MM.1S (cell line): ENCODE measurements at regions not wholly inside any gene's neighbourhood (a gene's known extent, or its start where the extent isn't known, plus 50 kb on each side); places are given as distances from the start of the nearest gene placed in this dataset.

Experiments used
- DNase-seq: peaks from one replicate; pipeline ENCODE4 v3.0.0-alpha.2; 2015
- H2AFZ ChIP-seq: fragments of 300-600 bp; sonication (generic); 2 replicates; pipeline ENCODE4 v1.6.0; 2016; ENCODE audit warnings: antibody characterized with exemption, low read length
- H3F3A ChIP-seq: fragments of 300-600 bp; sonication (generic); 2 replicates; pipeline ENCODE4 v1.6.1; 2016; ENCODE audit warnings: mild to moderate bottlenecking, antibody characterized with exemption, low read length, moderate library complexity, mixed read lengths; ENCODE audit not compliant: insufficient read depth
- H3K27ac ChIP-seq: fragments of 300-600 bp; sonication (generic); 2 replicates; pipeline ENCODE4 v1.5.1; 2016; ENCODE audit warnings: mild to moderate bottlenecking, low read length
- H3K27me3 ChIP-seq: fragments of 300-600 bp; sonication (generic); replicated peaks from 2 replicates; pipeline ENCODE4 v1.6.0; 2016; ENCODE audit warnings: low read length; ENCODE audit not compliant: insufficient read depth
- H3K36me3 ChIP-seq: fragments of 300-600 bp; sonication (generic); replicated peaks from 2 replicates; pipeline ENCODE4 v1.6.1; 2016; ENCODE audit warnings: mild to moderate bottlenecking, low read length, mixed read lengths; ENCODE audit not compliant: insufficient read depth
- H3K4me1 ChIP-seq: fragments of 300-600 bp; sonication (generic); 2 replicates; pipeline ENCODE4 v1.6.1; 2016; ENCODE audit warnings: low read length, mixed read lengths
- H3K4me2 ChIP-seq: fragments of 300-600 bp; sonication (generic); 2 replicates; pipeline ENCODE4 v1.6.0; 2016; ENCODE audit warnings: low read depth, low read length
- H3K4me3 ChIP-seq: fragments of 300-600 bp; sonication (generic); 2 replicates; pipeline ENCODE4 v1.5.1; 2016; ENCODE audit warnings: low read length, mixed read lengths
- H3K79me2 ChIP-seq: fragments of 300-600 bp; sonication (generic); 2 replicates; pipeline ENCODE4 v1.6.1; 2016; ENCODE audit warnings: mixed run types, low read length, mixed read lengths
- H3K9ac ChIP-seq: fragments of 300-600 bp; sonication (generic); 2 replicates; pipeline ENCODE4 v1.6.1; 2016; ENCODE audit warnings: low read length, mixed read lengths
- H3K9me2 ChIP-seq: fragments of 300-600 bp; sonication (generic); replicated peaks from 2 replicates; pipeline ENCODE4 v1.6.1; 2016; ENCODE audit warnings: mild to moderate bottlenecking, low read length, mixed read lengths; ENCODE audit not compliant: insufficient read depth
- H3K9me3 ChIP-seq: fragments of 300-600 bp; sonication (generic); replicated peaks from 2 replicates; pipeline ENCODE4 v1.6.1; 2016; ENCODE audit warnings: mild to moderate bottlenecking, low read length, mixed read lengths; ENCODE audit not compliant: insufficient read depth
- H4K20me1 ChIP-seq: fragments of 300-600 bp; sonication (generic); 2 replicates; pipeline ENCODE4 v1.6.1; 2016; ENCODE audit warnings: mild to moderate bottlenecking, low read length, moderate library complexity, mixed read lengths; ENCODE audit not compliant: insufficient read depth
- EZH2 ChIP-seq: fragments of 300-600 bp; sonication (generic); optimal IDR thresholded peaks from 2 replicates; pipeline ENCODE3; 2017; ENCODE audit warnings: low read depth, mild to moderate bottlenecking, antibody characterized with exemption, low read length, mixed read lengths
- EZH2phosphoT487 ChIP-seq: fragments of 300-600 bp; sonication (generic); IDR thresholded peaks from 2 replicates; pipeline ENCODE4 v1.6.1; 2018; ENCODE audit warnings: antibody characterized with exemption, low read length
- TF ChIP-seq, protein P1 (sequence below): fragments of 300-600 bp; sonication (generic); IDR thresholded peaks from 2 replicates; pipeline ENCODE4 v1.5.1; 2016; ENCODE audit warnings: antibody characterized with exemption, low read length, mixed read lengths

DNA sequence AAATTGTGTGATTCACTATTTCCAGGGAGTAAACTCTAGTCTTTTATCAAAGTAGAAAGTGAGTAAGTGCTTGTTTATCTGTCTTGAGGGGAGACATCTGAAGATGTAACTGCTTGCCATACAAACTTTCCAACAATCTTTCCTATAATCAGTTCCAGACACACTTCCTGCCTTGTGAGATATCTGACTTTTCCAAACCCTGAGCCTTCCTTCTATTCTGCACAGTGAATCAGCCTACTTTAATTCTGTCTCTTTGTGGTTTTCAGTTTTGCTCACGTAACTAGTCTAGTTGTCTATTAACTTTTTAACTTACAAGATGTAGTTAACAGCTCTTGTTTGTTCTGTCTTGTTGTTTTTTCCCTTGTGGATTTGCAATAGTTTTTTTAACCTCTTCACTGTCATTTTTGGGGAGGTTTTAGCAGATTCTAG, 947.8 kb downstream of the C4orf33 start:
- Histone ChIP-seq H3K27ac (no peak overlapping the region), H3K4me3 (no peak overlapping the region), H3K4me1 (no peaks in the 10 kb centered on the region), H3F3A (no peaks in the 10 kb centered on the region), H3K9me3 (no peaks in the 10 kb centered on the region), H3K9me2 (no peaks in the 10 kb centered on the region), H3K9ac (no peak overlapping the region), H3K27me3 (no peaks in the 10 kb centered on the region), H3K4me2 (no peak overlapping the region), H3K79me2 (no peaks in the 10 kb centered on the region), H2AFZ (no peak overlapping the region), H4K20me1 (no peaks in the 10 kb centered on the region), H3K36me3 (no peaks in the 10 kb centered on the region)
- DNase-seq = no peak
- TF ChIP-seq EZH2phosphoT487 = no peak
- no peak for TF ChIP-seq EZH2
- TF ChIP-seq, protein P1, sequence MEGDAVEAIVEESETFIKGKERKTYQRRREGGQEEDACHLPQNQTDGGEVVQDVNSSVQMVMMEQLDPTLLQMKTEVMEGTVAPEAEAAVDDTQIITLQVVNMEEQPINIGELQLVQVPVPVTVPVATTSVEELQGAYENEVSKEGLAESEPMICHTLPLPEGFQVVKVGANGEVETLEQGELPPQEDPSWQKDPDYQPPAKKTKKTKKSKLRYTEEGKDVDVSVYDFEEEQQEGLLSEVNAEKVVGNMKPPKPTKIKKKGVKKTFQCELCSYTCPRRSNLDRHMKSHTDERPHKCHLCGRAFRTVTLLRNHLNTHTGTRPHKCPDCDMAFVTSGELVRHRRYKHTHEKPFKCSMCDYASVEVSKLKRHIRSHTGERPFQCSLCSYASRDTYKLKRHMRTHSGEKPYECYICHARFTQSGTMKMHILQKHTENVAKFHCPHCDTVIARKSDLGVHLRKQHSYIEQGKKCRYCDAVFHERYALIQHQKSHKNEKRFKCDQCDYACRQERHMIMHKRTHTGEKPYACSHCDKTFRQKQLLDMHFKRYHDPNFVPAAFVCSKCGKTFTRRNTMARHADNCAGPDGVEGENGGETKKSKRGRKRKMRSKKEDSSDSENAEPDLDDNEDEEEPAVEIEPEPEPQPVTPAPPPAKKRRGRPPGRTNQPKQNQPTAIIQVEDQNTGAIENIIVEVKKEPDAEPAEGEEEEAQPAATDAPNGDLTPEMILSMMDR = no peak

DNA sequence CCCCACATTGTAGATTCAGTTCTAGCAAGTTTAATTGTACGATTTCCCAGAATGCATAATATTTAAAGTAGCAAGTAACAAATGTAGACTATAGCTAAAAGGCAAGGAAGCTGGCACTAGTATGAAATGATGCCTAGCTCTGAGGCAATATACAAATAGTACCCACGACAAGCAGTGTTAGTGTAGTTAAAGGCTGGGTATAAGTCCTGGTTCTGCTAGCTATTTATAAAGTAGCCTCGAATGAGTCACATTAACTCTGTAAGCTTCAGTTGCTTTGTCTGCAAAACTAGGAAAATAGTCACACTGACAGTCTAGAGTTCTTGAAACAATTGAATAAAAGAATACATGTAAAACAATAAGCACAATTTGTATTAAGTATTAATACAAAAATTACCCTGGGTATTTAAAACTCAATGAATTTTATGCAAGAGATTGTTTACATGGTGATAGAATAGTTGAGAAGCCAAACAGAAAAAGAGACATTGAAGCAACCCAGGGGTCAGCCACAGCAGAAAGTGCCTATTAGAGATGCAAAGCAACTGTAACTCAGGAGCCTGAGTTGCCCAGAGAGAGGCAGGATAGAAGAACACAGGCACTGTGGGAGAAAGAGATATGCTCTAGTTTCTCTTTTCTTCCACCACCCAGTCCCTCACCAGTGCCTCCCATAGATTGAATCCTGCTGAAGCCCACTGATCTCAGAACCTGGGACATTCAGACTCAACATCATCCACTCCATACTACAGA, 949.0 kb downstream of the C4orf33 start:
- H3K27ac ChIP-seq = no peak overlapping the region
- no peak for DNase-seq

DNA sequence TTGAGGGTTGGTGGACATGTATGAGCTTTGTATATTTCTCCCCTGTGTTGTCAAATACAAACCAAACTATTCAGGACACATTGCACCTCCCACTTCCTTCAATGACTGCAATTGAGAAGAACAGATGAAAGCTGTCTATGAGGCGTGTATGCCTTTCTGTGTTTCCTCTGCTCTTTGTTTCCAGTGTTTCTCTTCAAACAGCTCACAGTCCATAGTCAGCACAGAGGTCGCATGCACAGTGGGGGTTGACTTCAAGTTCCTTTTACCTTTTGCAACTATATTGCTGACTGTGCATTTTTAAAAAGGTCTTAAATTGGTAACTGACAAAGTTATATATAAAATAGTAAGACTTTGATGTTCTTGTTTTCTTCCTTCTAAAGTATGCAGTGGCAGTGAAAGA, 957.8 kb downstream of the C4orf33 start:
- H3K4me2 ChIP-seq = no peak overlapping the region
- H3K27ac ChIP-seq = no peak overlapping the region
- no peak overlapping the region for H2AFZ ChIP-seq
- no peaks in the 10 kb centered on the region for H3F3A ChIP-seq
- no peak overlapping the region for H3K4me3 ChIP-seq
- no peaks in the 10 kb centered on the region for H4K20me1 ChIP-seq
- TF ChIP-seq, protein P1 = no peak
- TF ChIP-seq EZH2phosphoT487 = no peak
- no peak for TF ChIP-seq EZH2
- no peaks in the 10 kb centered on the region for H3K4me1 ChIP-seq
- H3K9me3 ChIP-seq = no peaks in the 10 kb centered on the region
- H3K36me3 ChIP-seq = no peaks in the 10 kb centered on the region
- no peak for DNase-seq
- no peaks in the 10 kb centered on the region for H3K9me2 ChIP-seq
- H3K9ac ChIP-seq = no peak overlapping the region
- no peaks in the 10 kb centered on the region for H3K79me2 ChIP-seq
- H3K27me3 ChIP-seq = no peaks in the 10 kb centered on the region

More for the DNA sequence above, 949.0 kb downstream of the C4orf33 start:
- no peaks in the 10 kb centered on the region for H4K20me1 ChIP-seq
- H3F3A ChIP-seq = no peaks in the 10 kb centered on the region
- no peak overlapping the region for H3K4me2 ChIP-seq
- no peaks in the 10 kb centered on the region for H3K9me2 ChIP-seq
- no peaks in the 10 kb centered on the region for H3K9me3 ChIP-seq
- no peak overlapping the region for H3K4me3 ChIP-seq
- no peaks in the 10 kb centered on the region for H3K4me1 ChIP-seq
- H3K79me2 ChIP-seq = no peaks in the 10 kb centered on the region
- TF ChIP-seq, protein P1 = no peak
- TF ChIP-seq EZH2 = no peak
- TF ChIP-seq EZH2phosphoT487 = no peak
- no peaks in the 10 kb centered on the region for H3K27me3 ChIP-seq
- no peaks in the 10 kb centered on the region for H3K36me3 ChIP-seq
- H3K9ac ChIP-seq = no peak overlapping the region
- H2AFZ ChIP-seq = no peak overlapping the region
